HEK293T (cell line): ENCODE measurements at regions not wholly inside any gene's neighbourhood (a gene's known extent, or its start where the extent isn't known, plus 50 kb on each side); places are given as distances from the start of the nearest gene placed in this dataset.

Experiments
- ELF4 ChIP-seq: fragments of 450-650 bp; IDR thresholded peaks from 2 replicates; pipeline ENCODE4 v1.6.1; 2017; ENCODE audit warnings: antibody characterized with exemption
- FOXM1 ChIP-seq: fragments of 450-650 bp; IDR thresholded peaks from 2 replicates; pipeline ENCODE4 v1.6.1; 2017; ENCODE audit warnings: mild to moderate bottlenecking, borderline replicate concordance

DNA sequence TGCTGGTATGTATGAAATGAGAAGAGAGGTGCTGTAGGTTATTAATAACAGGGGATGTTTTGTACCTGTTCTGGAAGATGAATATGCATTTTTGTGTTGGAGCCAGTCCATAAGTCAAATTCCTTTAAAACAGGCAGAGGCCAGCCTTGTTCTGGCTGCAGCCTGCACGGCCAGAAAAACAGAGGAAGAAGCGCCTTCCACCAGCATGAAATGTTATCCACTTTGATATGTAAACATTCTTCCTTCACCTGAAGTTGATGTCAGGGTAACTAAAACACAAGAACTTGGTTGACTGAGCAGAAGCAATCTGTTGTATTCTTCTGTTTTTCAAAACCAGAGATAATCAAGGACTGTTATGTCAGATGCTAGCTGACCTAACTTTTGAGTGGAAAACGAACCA lies 237.9 kb upstream of the PLEKHG7 start:
- no peak for TF ChIP-seq FOXM1
- TF ChIP-seq ELF4 = no peak
